ENCODE measurements at regions not wholly inside any gene's neighbourhood (a gene's known extent, or its start where the extent isn't known, plus 50 kb on each side); places are given as distances from the start of the nearest gene placed in this dataset.

- H3K9me1 ChIP-seq (ENCODE audit: control insufficient read depth, extremely low read depth, insufficient read depth, low read length), result no peaks in the 10 kb centered on the region
- no peak for TF ChIP-seq EZH2 (IDR thresholded peaks at IDR 0.05; ENCODE audit: low read length)
- TF ChIP-seq, protein P1, sequence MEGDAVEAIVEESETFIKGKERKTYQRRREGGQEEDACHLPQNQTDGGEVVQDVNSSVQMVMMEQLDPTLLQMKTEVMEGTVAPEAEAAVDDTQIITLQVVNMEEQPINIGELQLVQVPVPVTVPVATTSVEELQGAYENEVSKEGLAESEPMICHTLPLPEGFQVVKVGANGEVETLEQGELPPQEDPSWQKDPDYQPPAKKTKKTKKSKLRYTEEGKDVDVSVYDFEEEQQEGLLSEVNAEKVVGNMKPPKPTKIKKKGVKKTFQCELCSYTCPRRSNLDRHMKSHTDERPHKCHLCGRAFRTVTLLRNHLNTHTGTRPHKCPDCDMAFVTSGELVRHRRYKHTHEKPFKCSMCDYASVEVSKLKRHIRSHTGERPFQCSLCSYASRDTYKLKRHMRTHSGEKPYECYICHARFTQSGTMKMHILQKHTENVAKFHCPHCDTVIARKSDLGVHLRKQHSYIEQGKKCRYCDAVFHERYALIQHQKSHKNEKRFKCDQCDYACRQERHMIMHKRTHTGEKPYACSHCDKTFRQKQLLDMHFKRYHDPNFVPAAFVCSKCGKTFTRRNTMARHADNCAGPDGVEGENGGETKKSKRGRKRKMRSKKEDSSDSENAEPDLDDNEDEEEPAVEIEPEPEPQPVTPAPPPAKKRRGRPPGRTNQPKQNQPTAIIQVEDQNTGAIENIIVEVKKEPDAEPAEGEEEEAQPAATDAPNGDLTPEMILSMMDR (optimal IDR thresholded peaks at IDR 0.05 in 1 of 3, IDR thresholded peaks at IDR 0.05 in 1 of 3, conservative IDR thresholded peaks at IDR 0.05 in 1 of 3; ENCODE audit: extremely low read depth in 1 of 3, insufficient read depth in 2 of 3, low read length in 3 of 3), result no peak
- H3K4me3 ChIP-seq (ENCODE audit: control insufficient read depth in 2 of 3, extremely low read depth in 1 of 3, insufficient read depth in 2 of 3, low read depth in 1 of 3, low read length in 3 of 3), result no peak overlapping the region
- peak overlapping the region; percentile 93 for H3K27ac ChIP-seq (ENCODE audit: control insufficient read depth, insufficient read depth, low read length)
- no peaks in the 10 kb centered on the region for H3K36me3 ChIP-seq (ENCODE audit: control insufficient read depth in 2 of 2, extremely low read depth in 1 of 2, insufficient read depth in 2 of 2, low read length in 2 of 2)
- no peaks in the 10 kb centered on the region for H3K27me3 ChIP-seq (ENCODE audit: control insufficient read depth, extremely low read depth, insufficient read depth, low read length)
- H4K20me1 ChIP-seq (ENCODE audit: control insufficient read depth, extremely low read depth, insufficient read depth, low read length), result no peaks in the 10 kb centered on the region
- H3K79me2 ChIP-seq (ENCODE audit: control insufficient read depth, insufficient read depth, low read length), result no peaks in the 10 kb centered on the region
- no peaks in the 10 kb centered on the region for H3K9me3 ChIP-seq (ENCODE audit: control insufficient read depth, low read depth, low read length)
- no peak overlapping the region for H3K4me2 ChIP-seq (ENCODE audit: control insufficient read depth, extremely low read depth, insufficient read depth, low read depth, low read length)
- dilution Hi-C loops (cut with MboI; ENCODE audit: extremely low pct_ligation_motif_present, low sequenced_read_pairs), result no loop called here
- no peak for FAIRE-seq
- H3K4me1 ChIP-seq (ENCODE audit: control insufficient read depth, extremely low read depth, insufficient read depth, low read length), result peaks cover 53% of the 10 kb centered on the region
- DNase-seq (ENCODE audit: low read depth, low spot score), result no peak
- H3K9ac ChIP-seq (ENCODE audit: control insufficient read depth, extremely low read depth, insufficient read depth, low read length), result no peak overlapping the region
- H2AFZ ChIP-seq (ENCODE audit: control insufficient read depth, low read length), result no peak overlapping the region
Observed at GRCh38 chr7:131000389-131000788, 266.4 kb upstream of the KLF14 start.

- dilution Hi-C loops (cut with MboI; ENCODE audit: extremely low pct_ligation_motif_present, low sequenced_read_pairs), result no loop called here
- Histone ChIP-seq H3K4me1 (ENCODE audit: control insufficient read depth, extremely low read depth, insufficient read depth, low read length) (peaks cover 49% of the 10 kb centered on the region), H3K36me3 (ENCODE audit: control insufficient read depth in 2 of 2, extremely low read depth in 1 of 2, insufficient read depth in 2 of 2, low read length in 2 of 2) (no peaks in the 10 kb centered on the region), H3K4me2 (ENCODE audit: control insufficient read depth, extremely low read depth, insufficient read depth, low read depth, low read length) (no peak overlapping the region), H3K27me3 (ENCODE audit: control insufficient read depth, extremely low read depth, insufficient read depth, low read length) (no peaks in the 10 kb centered on the region), H3K9ac (ENCODE audit: control insufficient read depth, extremely low read depth, insufficient read depth, low read length) (no peak overlapping the region), H2AFZ (ENCODE audit: control insufficient read depth, low read length) (no peak overlapping the region), H3K9me3 (ENCODE audit: control insufficient read depth, low read depth, low read length) (no peaks in the 10 kb centered on the region), H3K9me1 (ENCODE audit: control insufficient read depth, extremely low read depth, insufficient read depth, low read length) (no peaks in the 10 kb centered on the region), H3K79me2 (ENCODE audit: control insufficient read depth, insufficient read depth, low read length) (no peaks in the 10 kb centered on the region), H4K20me1 (ENCODE audit: control insufficient read depth, extremely low read depth, insufficient read depth, low read length) (no peaks in the 10 kb centered on the region), H3K27ac (ENCODE audit: control insufficient read depth, insufficient read depth, low read length) (peak overlapping the region; percentile 93), H3K4me3 (ENCODE audit: control insufficient read depth in 2 of 3, extremely low read depth in 1 of 3, insufficient read depth in 2 of 3, low read depth in 1 of 3, low read length in 3 of 3) (no peak overlapping the region)
- FAIRE-seq, result peak; percentile 32
- no peak for DNase-seq (ENCODE audit: low read depth, low spot score)
- TF ChIP-seq EZH2 (IDR thresholded peaks at IDR 0.05; ENCODE audit: low read length), result no peak
- TF ChIP-seq, protein P1 (optimal IDR thresholded peaks at IDR 0.05 in 1 of 3, IDR thresholded peaks at IDR 0.05 in 1 of 3, conservative IDR thresholded peaks at IDR 0.05 in 1 of 3; ENCODE audit: extremely low read depth in 1 of 3, insufficient read depth in 2 of 3, low read length in 3 of 3), result no peak
Observed at GRCh38 chr7:131000873-131001272, 266.9 kb upstream of the KLF14 start.

Data from keratinocyte (primary cell).